Transverse colon (tissue), 4 donors: ENCODE measurements at regions not wholly inside any gene's neighbourhood (a gene's known extent, or its start where the extent isn't known, plus 50 kb on each side); places are given as distances from the start of the nearest gene placed in this dataset.

Experiments
- DNase-seq: peaks from one replicate; pipeline ENCODE4 v3.0.0-alpha.2; 2019
- H3K27ac ChIP-seq, 4 donors: fragments of 200-600 bp; sonication (generic); 2 replicates each; pipeline ENCODE4 v1.5.1; 2016 to 2018; ENCODE audit warnings: inconsistent platforms in 4 of 4
- H3K27me3 ChIP-seq: fragments of 200-600 bp; sonication (generic); 2 replicates; pipeline ENCODE4 v1.5.1; 2017; ENCODE audit warnings: inconsistent platforms
- H3K36me3 ChIP-seq, 4 donors: fragments of 200-600 bp; sonication (generic); 2 replicates each; pipeline ENCODE4 v1.5.1; 2017 to 2019; ENCODE audit warnings: inconsistent platforms in 4 of 4
- H3K4me1 ChIP-seq, 4 donors: fragments of 200-600 bp; sonication (generic); 2 replicates each; pipeline ENCODE4 v1.5.1; 2017 to 2020; ENCODE audit warnings: inconsistent platforms in 4 of 4
- H3K4me3 ChIP-seq, 4 donors: fragments of 200-600 bp; sonication (generic); 1 replicate in 1 of 4; 2 replicates in 3 of 4; pipeline versions ENCODE4 v1.5.1 to v1.6.1; 2017 to 2019; ENCODE audit warnings: inconsistent platforms in 4 of 4
- H3K9me3 ChIP-seq, 2 donors: fragments of 200-600 bp; sonication (generic); 2 replicates each; pipeline ENCODE4 v1.5.1; 2017 to 2019; ENCODE audit warnings: inconsistent platforms in 2 of 2
- EP300 ChIP-seq: sonication (generic); formaldehyde crosslinking; IDR thresholded peaks from one replicate; pipeline ENCODE4 v1.6.1; 2017; ENCODE audit warnings: antibody characterized with exemption, low read depth
- POLR2A ChIP-seq: fragments of 450-650 bp; IDR thresholded peaks from one replicate; pipeline ENCODE4 v1.6.1; 2016; ENCODE audit warnings: antibody characterized with exemption, mild to moderate bottlenecking, moderate library complexity
- POLR2AphosphoS5 ChIP-seq, 3 donors: sonication (generic); formaldehyde crosslinking; IDR thresholded peaks; one replicate each; pipeline ENCODE4 v1.6.1; 2016; ENCODE audit warnings: antibody characterized with exemption in 3 of 3
- WGBS, 2 donors: methylation state at CpG; one replicate each; pipeline ENCODE4 v1.1.5; 2018; ENCODE audit warnings: low coverage in 1 of 2; 5-methylcytosine and 5-hydroxymethylcytosine counted together
- in situ Hi-C, 4 donors: fragments of 200-750 bp; cut with MboI; loops; one replicate each; pipeline versions ENCODE4 v1.15.0 to v1.15.1; 2017; ENCODE audit warnings: low sequenced_read_pairs in 3 of 4, low pct_ligation_motif_present in 1 of 4, low pct_unique_long_range_greater_than_20kb in 1 of 4
- intact Hi-C: fragments of 100-400 bp; cut with DNase I; formaldehyde crosslinking; loops from one replicate; pipeline ENCODE4 v1.15.1; 2023; ENCODE audit warnings: low total_unique reads
- TF ChIP-seq, protein P1 (sequence below), 5 experiments: fragments of 200-600 bp in 3 of 5; fragments of 450-650 bp in 2 of 5; sonication (generic) in 3 of 5; IDR thresholded peaks; 1 replicate in 2 of 5; 2 replicates in 3 of 5; pipeline ENCODE4 v1.5.1; 2016 to 2017; ENCODE audit warnings: antibody characterized with exemption in 5 of 5, inconsistent platforms in 3 of 5, mild to moderate bottlenecking in 2 of 5, moderate library complexity in 1 of 5

GRCh38 chr6:1057490-1058135 lies 254.3 kb upstream of the FOXQ1 start:
- in situ Hi-C loops = no loop called here
- intact Hi-C loops = no loop called here
- no peak overlapping the region for H3K4me3 ChIP-seq
- no peaks in the 10 kb centered on the region for H3K36me3 ChIP-seq
- H3K27ac ChIP-seq = no peak overlapping the region
- H3K27me3 ChIP-seq = no peaks in the 10 kb centered on the region
- TF ChIP-seq, protein P1, sequence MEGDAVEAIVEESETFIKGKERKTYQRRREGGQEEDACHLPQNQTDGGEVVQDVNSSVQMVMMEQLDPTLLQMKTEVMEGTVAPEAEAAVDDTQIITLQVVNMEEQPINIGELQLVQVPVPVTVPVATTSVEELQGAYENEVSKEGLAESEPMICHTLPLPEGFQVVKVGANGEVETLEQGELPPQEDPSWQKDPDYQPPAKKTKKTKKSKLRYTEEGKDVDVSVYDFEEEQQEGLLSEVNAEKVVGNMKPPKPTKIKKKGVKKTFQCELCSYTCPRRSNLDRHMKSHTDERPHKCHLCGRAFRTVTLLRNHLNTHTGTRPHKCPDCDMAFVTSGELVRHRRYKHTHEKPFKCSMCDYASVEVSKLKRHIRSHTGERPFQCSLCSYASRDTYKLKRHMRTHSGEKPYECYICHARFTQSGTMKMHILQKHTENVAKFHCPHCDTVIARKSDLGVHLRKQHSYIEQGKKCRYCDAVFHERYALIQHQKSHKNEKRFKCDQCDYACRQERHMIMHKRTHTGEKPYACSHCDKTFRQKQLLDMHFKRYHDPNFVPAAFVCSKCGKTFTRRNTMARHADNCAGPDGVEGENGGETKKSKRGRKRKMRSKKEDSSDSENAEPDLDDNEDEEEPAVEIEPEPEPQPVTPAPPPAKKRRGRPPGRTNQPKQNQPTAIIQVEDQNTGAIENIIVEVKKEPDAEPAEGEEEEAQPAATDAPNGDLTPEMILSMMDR (IDR thresholded peaks at IDR 0.05) = no peak
- TF ChIP-seq POLR2A (no peak), POLR2AphosphoS5 (IDR thresholded peaks at IDR 0.05) (no peak), EP300 (no peak)
- no peaks in the 10 kb centered on the region for H3K9me3 ChIP-seq
- no peak for DNase-seq
- no peaks in the 10 kb centered on the region for H3K4me1 ChIP-seq
- WGBS, 2 donors = 52 to 69% methylated on average over 10 to 14 of the region's 14 CpGs

GRCh38 chr6:1055015-1055921 lies 256.6 kb upstream of the FOXQ1 start:
- Histone ChIP-seq H3K4me3 (no peak overlapping the region), H3K36me3 (no peaks in the 10 kb centered on the region), H3K27me3 (no peaks in the 10 kb centered on the region), H3K9me3 (no peaks in the 10 kb centered on the region), H3K27ac (no peak overlapping the region), H3K4me1 (no peaks in the 10 kb centered on the region)
- intact Hi-C loops = no loop called here
- no peak for DNase-seq
- WGBS, 2 donors = 39 to 56% methylated on average over 7 to 16 of the region's 16 CpGs
- TF ChIP-seq POLR2AphosphoS5 (IDR thresholded peaks at IDR 0.05) = no peak
- no peak for TF ChIP-seq EP300
- TF ChIP-seq, protein P1 (IDR thresholded peaks at IDR 0.05) = no peak
- TF ChIP-seq POLR2A = no peak
- in situ Hi-C loops = no loop called here

DNA sequence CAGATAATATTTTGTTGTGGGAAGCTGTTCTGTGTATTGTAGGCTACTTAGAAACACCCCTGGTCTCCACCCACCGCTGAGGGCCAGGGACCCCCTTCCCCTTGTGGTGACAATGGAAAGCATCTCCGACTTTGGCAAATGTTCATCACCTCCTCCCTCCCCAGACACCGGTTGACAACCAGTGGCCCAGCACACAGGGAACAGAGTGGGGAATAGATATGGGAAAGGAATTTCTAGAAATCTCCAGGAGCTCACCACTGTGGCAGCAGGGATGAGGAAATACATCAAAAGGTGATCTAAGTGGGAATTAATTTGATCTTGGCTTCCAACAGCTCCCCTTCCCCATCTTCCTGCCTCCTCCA lies 257.3 kb upstream of the FOXQ1 start:
- TF ChIP-seq, protein P1 (IDR thresholded peaks at IDR 0.05) = no peak
- TF ChIP-seq POLR2AphosphoS5 (IDR thresholded peaks at IDR 0.05) = no peak
- no peak for TF ChIP-seq POLR2A
- TF ChIP-seq EP300 = no peak
- intact Hi-C loops (no loop called here), in situ Hi-C loops (no loop called here)
- Histone ChIP-seq H3K4me1 (no peaks in the 10 kb centered on the region), H3K4me3 (no peak overlapping the region), H3K27ac (no peak overlapping the region), H3K27me3 (no peaks in the 10 kb centered on the region), H3K9me3 (no peaks in the 10 kb centered on the region), H3K36me3 (no peaks in the 10 kb centered on the region)
- 68% methylated on average over 3 of the region's 3 CpGs; no CpG with 5 or more reads in 1 of the 2 donors for WGBS, 2 donors
- no peak for DNase-seq

DNA sequence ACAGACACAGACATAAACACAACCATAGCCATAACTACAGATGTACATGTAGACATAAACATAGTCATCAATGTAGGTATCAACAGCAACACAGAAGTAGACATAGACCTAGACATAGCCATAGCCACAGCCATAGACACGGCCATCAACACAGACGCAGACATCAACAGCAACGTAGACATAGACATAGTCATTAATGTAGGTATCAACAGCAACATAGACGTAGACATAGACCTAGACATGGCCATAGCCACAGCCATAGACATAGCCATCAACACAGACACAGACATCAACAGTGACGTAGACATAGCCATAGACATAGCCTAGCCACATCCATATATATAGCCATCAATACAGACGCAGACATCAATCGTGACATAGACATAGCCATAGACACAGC lies 258.3 kb upstream of the FOXQ1 start:
- intact Hi-C loops (no loop called here), in situ Hi-C loops (no loop called here)
- DNase-seq = no peak
- TF ChIP-seq EP300 (no peak), POLR2AphosphoS5 (IDR thresholded peaks at IDR 0.05) (no peak), POLR2A (no peak)
- TF ChIP-seq, protein P1 (IDR thresholded peaks at IDR 0.05) = no peak
- WGBS, 2 donors = 59 to 65% methylated on average over 7 of the region's 7 CpGs
- Histone ChIP-seq H3K36me3 (no peaks in the 10 kb centered on the region), H3K4me3 (no peak overlapping the region), H3K9me3 (no peaks in the 10 kb centered on the region), H3K27me3 (no peaks in the 10 kb centered on the region), H3K27ac (no peak overlapping the region), H3K4me1 (no peaks in the 10 kb centered on the region)
